IMR-90 (cell line): ENCODE measurements at regions not wholly inside any gene's neighbourhood (a gene's known extent, or its start where the extent isn't known, plus 50 kb on each side); places are given as distances from the start of the nearest gene placed in this dataset.

Source experiments
- ATAC-seq: fragments of 200-7000 bp; cut with Tn5 transposase; 2 replicates; pipeline ENCODE4 v1.9.1; 2020; ENCODE audit warnings: low read depth, mild to moderate bottlenecking, moderate library complexity
- BruUV-seq: library from RNA; stranded (reverse); fragments of 400-500 nt; replicated peaks from 2 replicates; lab custom pipeline; 2021; lab: Mats Ljungman, UMichigan
- CTCF ChIA-PET: fragments of 300-600 bp; formaldehyde crosslinking; extraction: SDS; loops from one replicate; lab custom pipeline; 2021; ENCODE audit warnings: antibody characterized with exemption; lab: Yijun Ruan, JAX
- POLR2A ChIA-PET: fragments of 300-600 bp; sonication (Branson Sonifier 250); formaldehyde crosslinking; loops from one replicate; lab custom pipeline; 2022; ENCODE audit warnings: antibody characterized with exemption; ENCODE audit not compliant: unreplicated experiment; lab: Charles Lee
- DNase-seq: peaks from one replicate; pipeline ENCODE4 v3.0.0; 2013
- H2AFZ ChIP-seq: replicated peaks from 2 replicates; pipeline ENCODE3; 2013; ENCODE audit warnings: low read length, mild to moderate bottlenecking; ENCODE audit not compliant: poor library complexity
- H2AK5ac ChIP-seq: 2 replicates; pipeline ENCODE4 v1.6.1; 2013; ENCODE audit warnings: low read depth, low read length, inconsistent platforms
- H2AK9ac ChIP-seq: replicated peaks from 2 replicates; pipeline ENCODE3; 2013; ENCODE audit warnings: mild to moderate bottlenecking, low read depth, low read length, moderate library complexity; ENCODE audit not compliant: poor library complexity
- H2BK120ac ChIP-seq: 2 replicates; pipeline ENCODE4 v1.6.1; 2013; ENCODE audit warnings: low read depth, low read length, inconsistent platforms
- H2BK15ac ChIP-seq: 3 replicates; pipeline ENCODE4 v1.6.1; 2013; ENCODE audit warnings: low read depth, low read length, inconsistent platforms
- H2BK20ac ChIP-seq: 2 replicates; pipeline ENCODE4 v1.6.1; 2013; ENCODE audit warnings: low read depth, mild to moderate bottlenecking, inconsistent platforms, low read length, moderate library complexity
- H2BK5ac ChIP-seq: 2 replicates; pipeline ENCODE4 v1.6.1; 2013; ENCODE audit warnings: mild to moderate bottlenecking, low read depth, low read length, inconsistent platforms; ENCODE audit not compliant: poor library complexity, severe bottlenecking
- H3K14ac ChIP-seq: replicated peaks from 2 replicates; pipeline ENCODE4 v1.6.1; 2013; ENCODE audit warnings: low read depth, low read length, inconsistent platforms
- H3K18ac ChIP-seq: 2 replicates; pipeline ENCODE4 v1.6.1; 2013; ENCODE audit warnings: low read depth, low read length, control low read depth
- H3K23ac ChIP-seq: 2 replicates; pipeline ENCODE4 v1.6.1; 2013; ENCODE audit warnings: low read depth, low read length, inconsistent platforms
- H3K27ac ChIP-seq: 2 replicates; pipeline ENCODE4 v1.5.1; 2013; ENCODE audit warnings: mild to moderate bottlenecking, control low read depth, low read length; ENCODE audit not compliant: insufficient read depth
- H3K27me3 ChIP-seq: 2 replicates; pipeline ENCODE4 v1.6.1; 2013; ENCODE audit warnings: low read length; ENCODE audit not compliant: control insufficient read depth, insufficient read depth
- H3K36me3 ChIP-seq: 2 replicates; pipeline ENCODE4 v1.6.1; 2013; ENCODE audit warnings: low read length, mixed read lengths; ENCODE audit not compliant: control insufficient read depth, insufficient read depth
- H3K4ac ChIP-seq: 2 replicates; pipeline ENCODE4 v1.6.1; 2013; ENCODE audit warnings: low read depth, low read length, inconsistent platforms
- H3K4me1 ChIP-seq: 2 replicates; pipeline ENCODE4 v1.6.1; 2013; ENCODE audit warnings: low read length, mixed read lengths; ENCODE audit not compliant: control insufficient read depth, insufficient read depth
- H3K4me2 ChIP-seq: 2 replicates; pipeline ENCODE4 v1.6.1; 2013; ENCODE audit warnings: low read depth, mild to moderate bottlenecking, control low read depth, low read length, moderate library complexity
- H3K4me3 ChIP-seq: 2 replicates; pipeline ENCODE4 v1.5.1; 2013; ENCODE audit warnings: low read depth, mild to moderate bottlenecking, control low read depth, low read length, moderate library complexity; ENCODE audit not compliant: insufficient read depth
- H3K56ac ChIP-seq: 2 replicates; pipeline ENCODE4 v1.6.1; 2013; ENCODE audit warnings: low read length, inconsistent platforms; ENCODE audit not compliant: insufficient read depth; ENCODE audit errors: extremely low read depth
- H3K79me1 ChIP-seq, 2 experiments: 2 replicates each; pipeline ENCODE4 v1.6.1; 2013; ENCODE audit warnings: low read length in 2 of 2, inconsistent platforms in 1 of 2, low read depth in 1 of 2
- H3K9ac ChIP-seq: 2 replicates; pipeline ENCODE4 v1.6.1; 2013; ENCODE audit warnings: low read depth, low read length, control low read depth
- H3K9me1 ChIP-seq: 2 replicates; pipeline ENCODE4 v1.6.1; 2013; ENCODE audit warnings: low read length, inconsistent platforms; ENCODE audit not compliant: insufficient read depth
- H3K9me3 ChIP-seq: 2 replicates; pipeline ENCODE4 v1.6.1; 2013; ENCODE audit warnings: low read length; ENCODE audit not compliant: control insufficient read depth, insufficient read depth
- H4K20me1 ChIP-seq: 2 replicates; pipeline ENCODE4 v1.6.1; 2013; ENCODE audit warnings: low read length, inconsistent platforms; ENCODE audit not compliant: insufficient read depth
- H4K5ac ChIP-seq: 2 replicates; pipeline ENCODE4 v1.6.1; 2013; ENCODE audit warnings: mild to moderate bottlenecking, low read depth, low read length, control low read depth
- H4K8ac ChIP-seq, 2 experiments: 2 replicates each; pipeline ENCODE4 v1.6.1; 2013; ENCODE audit warnings: low read depth in 2 of 2, low read length in 2 of 2, control low read depth in 1 of 2, inconsistent platforms in 1 of 2
- H4K91ac ChIP-seq: 2 replicates; pipeline ENCODE4 v1.6.1; 2013; ENCODE audit warnings: low read depth, low read length, inconsistent platforms; ENCODE audit not compliant: insufficient read depth
- CTCF ChIP-seq: conservative IDR thresholded peaks from 2 replicates; pipeline ENCODE4 v1.5.1; 2012; ENCODE audit warnings: mild to moderate bottlenecking, low read depth, low read length, improper control_type of control experiment
- MAFK ChIP-seq: IDR thresholded peaks from 2 replicates; pipeline ENCODE4 v1.6.1; 2012; ENCODE audit warnings: low read depth, low read length, improper control_type of control experiment
- POLR2A ChIP-seq: IDR thresholded peaks from 2 replicates; pipeline ENCODE4 v1.6.1; 2012; ENCODE audit warnings: mild to moderate bottlenecking, low read depth, low read length
- RAD21 ChIP-seq: IDR thresholded peaks from 2 replicates; pipeline ENCODE4 v1.6.1; 2012; ENCODE audit warnings: low read length, improper control_type of control experiment
- RCOR1 ChIP-seq: IDR thresholded peaks from 2 replicates; pipeline ENCODE4 v1.6.1; 2012; ENCODE audit warnings: mild to moderate bottlenecking, low read length, improper control_type of control experiment; ENCODE audit not compliant: insufficient replicate concordance
- RFX5 ChIP-seq: IDR thresholded peaks from 2 replicates; pipeline ENCODE4 v1.8.0; 2012; ENCODE audit warnings: low read depth, mild to moderate bottlenecking, low read length, moderate library complexity
- whole genome bisulfite sequencing, 2 experiments: methylation state at CpG; one replicate each; pipeline versions ENCODE4 v1.1.5 to v1.1.7; 2013; ENCODE audit warnings: missing lambda C conversion rate in 2 of 2; ENCODE audit not compliant: insufficient read length in 1 of 2; ENCODE audit errors: extremely low coverage in 2 of 2; 5-methylcytosine and 5-hydroxymethylcytosine counted together
- dilution Hi-C: fragments of 300-500 bp; cut with HindIII; formaldehyde crosslinking; loops from one replicate; pipeline ENCODE4 v1.14.3; 2018; ENCODE audit warnings: low sequenced_read_pairs; ENCODE audit not compliant: unreplicated experiment
- in situ Hi-C: fragments of 300-500 bp; cut with MboI; formaldehyde crosslinking; loops from 3 replicates; pipeline ENCODE4 v1.14.3; 2019; ENCODE audit warnings: low sequenced_read_pairs, inconsistent platforms, mixed read lengths
- intact Hi-C: fragments of 100-400 bp; cut with micrococcal nuclease; formaldehyde crosslinking; loops from 2 replicates; pipeline ENCODE4 v1.10.0; 2022

GRCh38 chr4:67124716-67125115 is 420.6 kb downstream of the CENPC start:
- H3K27ac ChIP-seq, result no peak overlapping the region
- ATAC-seq (no peak), DNase-seq (no peak)
- no peaks in the 10 kb centered on the region for H4K20me1 ChIP-seq
- no peak overlapping the region for H3K4me3 ChIP-seq
- H3K4me1 ChIP-seq, result no peaks in the 10 kb centered on the region
- no peak overlapping the region for H2AFZ ChIP-seq
- H2AK5ac ChIP-seq, result no peak overlapping the region
- H3K14ac ChIP-seq, result no peak overlapping the region
- no peaks in the 10 kb centered on the region for H3K79me1 ChIP-seq
- no peak overlapping the region for H3K23ac ChIP-seq
- H4K5ac ChIP-seq, result no peak overlapping the region
- H2BK15ac ChIP-seq, result no peak overlapping the region
- H2BK5ac ChIP-seq, result no peak overlapping the region
- H2BK120ac ChIP-seq, result no peak overlapping the region
- no peak overlapping the region for H3K56ac ChIP-seq
- no peak overlapping the region for H3K4ac ChIP-seq
- dilution Hi-C loops (no loop called here), in situ Hi-C loops (no loop called here), intact Hi-C loops (no loop called here)
- no peak overlapping the region for H2BK20ac ChIP-seq
- no peak overlapping the region for H3K18ac ChIP-seq
- no peak overlapping the region for H4K91ac ChIP-seq
- ChIA-PET CTCF (no interaction called here), POLR2A (no interaction called here)
- no CpG with 5 or more reads among the region's 4 CpGs for WGBS, 2 experiments
- no peak overlapping the region for H4K8ac ChIP-seq
- no peaks in the 10 kb centered on the region for H3K36me3 ChIP-seq
- no TSS peak for BruUV-seq
- no peak overlapping the region for H2AK9ac ChIP-seq
- H3K4me2 ChIP-seq, result no peak overlapping the region
- no peaks in the 10 kb centered on the region for H3K27me3 ChIP-seq
- H3K9me3 ChIP-seq, result 0 out of 2 replicates have a peak, but pooled peaks cover 2% of the 10 kb centered on the region
- H3K9me1 ChIP-seq, result no peaks in the 10 kb centered on the region
- H3K9ac ChIP-seq, result no peak overlapping the region
- TF ChIP-seq MAFK (no peak), RCOR1 (no peak), RFX5 (no peak), POLR2A (no peak), CTCF (no peak), RAD21 (no peak)
